HFFc6 (cell line): ENCODE measurements at regions not wholly inside any gene's neighbourhood (a gene's known extent, or its start where the extent isn't known, plus 50 kb on each side); places are given as distances from the start of the nearest gene placed in this dataset.

ENCODE experiments used
- DNase-seq: peaks from one replicate; pipeline ENCODE4 v3.0.0-alpha.2; 2018
- H3K27ac Mint-ChIP-seq: 2 replicates; pipeline ENCODE4 v1.8.0; 2020; ENCODE audit warnings: mild to moderate bottlenecking, mixed read lengths
- H3K27me3 Mint-ChIP-seq: 2 replicates; pipeline ENCODE4 v1.8.0; 2021; ENCODE audit warnings: mild to moderate bottlenecking, moderate library complexity, mixed read lengths; ENCODE audit not compliant: insufficient read depth
- H3K36me3 Mint-ChIP-seq: 2 replicates; pipeline ENCODE4 v1.8.0; 2021; ENCODE audit warnings: low read depth, mixed read lengths
- H3K4me1 Mint-ChIP-seq: 2 replicates; pipeline ENCODE4 v1.8.0; 2020; ENCODE audit warnings: low read depth, mixed read lengths
- H3K4me3 Mint-ChIP-seq: 2 replicates; pipeline ENCODE4 v1.8.0; 2020; ENCODE audit warnings: mild to moderate bottlenecking, moderate library complexity, mixed read lengths
- H3K9me3 Mint-ChIP-seq: 2 replicates; pipeline ENCODE4 v1.8.0; 2020; ENCODE audit warnings: mild to moderate bottlenecking, mixed read lengths
- TF ChIP-seq, protein P1 (sequence below): fragments of 200-600 bp; sonication (generic); IDR thresholded peaks from 2 replicates; pipeline ENCODE4 v1.5.0; 2021; ENCODE audit warnings: antibody characterized with exemption, mild to moderate bottlenecking

DNA sequence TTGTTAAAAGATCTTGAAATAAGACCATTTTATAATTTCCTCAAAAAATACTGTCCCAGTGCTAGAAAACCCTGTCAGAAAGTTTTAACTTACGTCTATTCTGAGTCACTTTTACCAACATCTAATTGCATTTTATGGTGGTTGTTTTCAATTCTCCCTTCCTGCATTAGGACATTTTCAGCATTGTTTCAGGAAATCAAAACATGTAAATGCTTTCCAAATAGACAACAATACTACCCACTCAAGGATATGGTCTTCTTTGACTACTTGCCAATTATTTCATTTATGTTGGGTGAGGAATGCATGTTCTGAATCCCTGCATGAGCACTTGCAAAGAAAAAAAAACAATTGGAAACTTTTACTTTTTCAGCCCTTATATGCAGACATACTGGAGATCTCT lies 284.6 kb upstream of the PDE4D start:
- H3K9me3 Mint-ChIP-seq: no peaks in the 10 kb centered on the region; the same call in 1 of the 2 replicates
- H3K27me3 Mint-ChIP-seq: no peaks in the 10 kb centered on the region
- H3K27ac Mint-ChIP-seq: no peak overlapping the region
- H3K4me3 Mint-ChIP-seq: no peak overlapping the region
- TF ChIP-seq, protein P1, sequence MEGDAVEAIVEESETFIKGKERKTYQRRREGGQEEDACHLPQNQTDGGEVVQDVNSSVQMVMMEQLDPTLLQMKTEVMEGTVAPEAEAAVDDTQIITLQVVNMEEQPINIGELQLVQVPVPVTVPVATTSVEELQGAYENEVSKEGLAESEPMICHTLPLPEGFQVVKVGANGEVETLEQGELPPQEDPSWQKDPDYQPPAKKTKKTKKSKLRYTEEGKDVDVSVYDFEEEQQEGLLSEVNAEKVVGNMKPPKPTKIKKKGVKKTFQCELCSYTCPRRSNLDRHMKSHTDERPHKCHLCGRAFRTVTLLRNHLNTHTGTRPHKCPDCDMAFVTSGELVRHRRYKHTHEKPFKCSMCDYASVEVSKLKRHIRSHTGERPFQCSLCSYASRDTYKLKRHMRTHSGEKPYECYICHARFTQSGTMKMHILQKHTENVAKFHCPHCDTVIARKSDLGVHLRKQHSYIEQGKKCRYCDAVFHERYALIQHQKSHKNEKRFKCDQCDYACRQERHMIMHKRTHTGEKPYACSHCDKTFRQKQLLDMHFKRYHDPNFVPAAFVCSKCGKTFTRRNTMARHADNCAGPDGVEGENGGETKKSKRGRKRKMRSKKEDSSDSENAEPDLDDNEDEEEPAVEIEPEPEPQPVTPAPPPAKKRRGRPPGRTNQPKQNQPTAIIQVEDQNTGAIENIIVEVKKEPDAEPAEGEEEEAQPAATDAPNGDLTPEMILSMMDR: no peak
- H3K4me1 Mint-ChIP-seq: no peaks in the 10 kb centered on the region
- DNase-seq: no peak
- no peaks in the 10 kb centered on the region for H3K36me3 Mint-ChIP-seq

GRCh38 chr5:60177596-60177995 lies 284.1 kb upstream of the PDE4D start:
- TF ChIP-seq, protein P1: no peak
- no peaks in the 10 kb centered on the region for H3K36me3 Mint-ChIP-seq
- no peak for DNase-seq
- H3K27me3 Mint-ChIP-seq: no peaks in the 10 kb centered on the region
- no peaks in the 10 kb centered on the region; the same call in 1 of the 2 replicates for H3K9me3 Mint-ChIP-seq
- no peak overlapping the region for H3K27ac Mint-ChIP-seq
- H3K4me1 Mint-ChIP-seq: no peaks in the 10 kb centered on the region
- no peak overlapping the region for H3K4me3 Mint-ChIP-seq

GRCh38 chr5:60173667-60174066 lies 280.1 kb upstream of the PDE4D start:
- Mint-ChIP-seq H3K9me3 (no peaks in the 10 kb centered on the region; the same call in 1 of the 2 replicates), H3K27me3 (peaks cover 2% of the 10 kb centered on the region; the same call in 1 of the 2 replicates), H3K4me1 (no peaks in the 10 kb centered on the region), H3K4me3 (no peak overlapping the region), H3K27ac (no peak overlapping the region), H3K36me3 (no peaks in the 10 kb centered on the region)
- TF ChIP-seq, protein P1: no peak
- DNase-seq: no peak

DNA sequence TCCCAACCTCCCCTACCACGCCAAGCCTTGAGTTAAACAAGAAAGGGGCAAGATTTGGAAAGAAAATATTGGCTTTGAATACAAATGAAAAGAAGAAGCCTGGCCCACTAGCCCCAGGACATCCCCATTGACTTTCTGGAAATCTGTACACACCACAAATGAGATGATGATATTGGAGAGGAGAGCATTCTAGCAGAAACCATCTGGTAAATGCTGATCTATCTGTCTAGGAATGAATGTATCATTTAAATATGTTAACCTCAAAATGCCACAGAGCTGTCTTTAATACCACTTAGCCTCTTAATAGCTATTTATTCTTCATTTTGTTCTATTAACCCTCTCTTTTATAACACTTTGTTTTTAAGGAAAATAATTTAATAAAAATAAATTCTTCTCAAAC lies 270.2 kb upstream of the PDE4D start:
- no peak for DNase-seq
- TF ChIP-seq, protein P1: no peak
- peaks cover 4% of the 10 kb centered on the region; the same call in 1 of the 2 replicates for H3K27me3 Mint-ChIP-seq
- no peak overlapping the region for H3K27ac Mint-ChIP-seq
- peaks cover 6% of the 10 kb centered on the region; the same call in 1 of the 2 replicates for H3K9me3 Mint-ChIP-seq
- H3K36me3 Mint-ChIP-seq: no peaks in the 10 kb centered on the region
- no peak overlapping the region for H3K4me3 Mint-ChIP-seq
- H3K4me1 Mint-ChIP-seq: no peaks in the 10 kb centered on the region

DNA sequence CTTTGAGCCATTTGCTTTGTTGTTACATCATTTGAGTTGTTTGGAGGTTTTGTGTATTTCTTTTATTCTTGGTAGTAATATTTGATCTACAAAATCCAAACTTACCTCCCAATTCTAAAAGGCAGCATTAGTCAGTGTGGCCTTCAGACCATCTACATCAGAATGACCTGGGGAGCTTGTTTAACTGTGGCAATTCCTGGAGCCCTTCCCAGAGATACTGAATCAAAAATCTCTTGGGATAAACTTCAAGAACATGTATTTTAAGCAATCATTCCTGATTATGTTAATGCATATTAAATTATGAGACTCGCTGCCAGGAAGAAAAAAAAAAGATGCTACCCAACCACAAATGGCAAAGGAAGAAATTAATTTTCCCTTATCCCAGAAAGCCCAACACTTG lies 268.9 kb upstream of the PDE4D start:
- Mint-ChIP-seq H3K27me3 (peaks cover 4% of the 10 kb centered on the region; the same call in 1 of the 2 replicates), H3K36me3 (no peaks in the 10 kb centered on the region), H3K27ac (no peak overlapping the region), H3K4me3 (no peak overlapping the region), H3K4me1 (no peaks in the 10 kb centered on the region), H3K9me3 (0 out of 2 replicates have a peak, but pooled peaks cover under 1% of the 10 kb centered on the region)
- TF ChIP-seq, protein P1: no peak
- no peak for DNase-seq
